LoVo (cell line): ENCODE measurements at regions not wholly inside any gene's neighbourhood (a gene's known extent, or its start where the extent isn't known, plus 50 kb on each side); places are given as distances from the start of the nearest gene placed in this dataset.
"Not testable (repeated sequence)": the region's sequence is repeated elsewhere in the genome, so short reads cannot be mapped to it uniquely, and the experiment has no call there.

Experiments used
- DNase-seq: peaks from one replicate; pipeline ENCODE4 v3.0.0-alpha.2; 2016; ENCODE audit warnings: low spot score

- DNase-seq: not testable (repeated sequence)
Observed at GRCh38 chrY:13627323-13627722, 76.4 kb upstream of the TMSB4Y start.

GRCh38 chrY:13615943-13616304 lies 87.8 kb upstream of the TMSB4Y start:
- DNase-seq: no peak

- no peak for DNase-seq
Observed at GRCh38 chrY:13615301-13615942, 88.3 kb upstream of the TMSB4Y start.

GRCh38 chrY:13612916-13613315 lies 90.8 kb upstream of the TMSB4Y start:
- no peak for DNase-seq

- peak; percentile 1 for DNase-seq
Observed at GRCh38 chrY:13611965-13612364, 91.7 kb upstream of the TMSB4Y start.

GRCh38 chrY:13592450-13592849 lies 111.2 kb upstream of the TMSB4Y start:
- DNase-seq: no peak

GRCh38 chrY:13570931-13571330 lies 91.1 kb upstream of the UTY start:
- DNase-seq: peak; percentile 0

- no peak for DNase-seq
Observed at GRCh38 chrY:13567186-13567585, 87.4 kb upstream of the UTY start.

GRCh38 chrY:13554949-13555348 lies 75.1 kb upstream of the UTY start:
- DNase-seq: no peak

- DNase-seq: peak; percentile 1
Observed at GRCh38 chrY:13552393-13553116, 72.7 kb upstream of the UTY start.

GRCh38 chrY:13551246-13551645 lies 71.4 kb upstream of the UTY start:
- DNase-seq: no peak

GRCh38 chrY:13544491-13544890 lies 64.7 kb upstream of the UTY start:
- no peak for DNase-seq

GRCh38 chrY:13537919-13538318 lies 58.1 kb upstream of the UTY start:
- no peak for DNase-seq
